CD4-positive, alpha-beta T cell treated with Interleukin-6 at 100 ng/mL for 8 hours (primary cell): ENCODE measurements at regions not wholly inside any gene's neighbourhood (a gene's known extent, or its start where the extent isn't known, plus 50 kb on each side); places are given as distances from the start of the nearest gene placed in this dataset.

Source experiments
- DNase-seq: peaks from one replicate; pipeline ENCODE4 v3.0.0-alpha.2; 2020; ENCODE audit warnings: mixed read lengths, low spot score

DNA sequence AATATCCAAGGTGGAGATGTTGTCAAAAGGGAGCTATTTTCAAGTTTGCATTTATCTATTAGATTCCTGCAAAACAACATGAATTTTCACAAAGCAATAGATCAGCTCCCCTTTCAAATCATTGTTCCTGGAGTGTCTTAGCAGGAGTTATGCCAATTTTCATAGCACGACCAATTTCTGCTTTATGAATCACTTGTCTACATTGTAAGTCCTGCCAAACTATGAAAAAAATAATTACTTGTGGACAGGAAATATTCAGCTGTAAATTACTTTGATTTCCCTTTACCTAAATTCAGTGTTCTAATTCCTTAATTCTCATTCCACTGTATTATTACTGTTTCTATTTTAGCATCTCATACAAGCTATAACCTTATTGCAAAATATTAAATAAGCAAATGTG lies 1289.6 kb downstream of the NSUN3 start:
- no peak for DNase-seq

GRCh38 chr3:95354489-95354888 lies 1291.6 kb downstream of the NSUN3 start:
- no peak for DNase-seq

DNA sequence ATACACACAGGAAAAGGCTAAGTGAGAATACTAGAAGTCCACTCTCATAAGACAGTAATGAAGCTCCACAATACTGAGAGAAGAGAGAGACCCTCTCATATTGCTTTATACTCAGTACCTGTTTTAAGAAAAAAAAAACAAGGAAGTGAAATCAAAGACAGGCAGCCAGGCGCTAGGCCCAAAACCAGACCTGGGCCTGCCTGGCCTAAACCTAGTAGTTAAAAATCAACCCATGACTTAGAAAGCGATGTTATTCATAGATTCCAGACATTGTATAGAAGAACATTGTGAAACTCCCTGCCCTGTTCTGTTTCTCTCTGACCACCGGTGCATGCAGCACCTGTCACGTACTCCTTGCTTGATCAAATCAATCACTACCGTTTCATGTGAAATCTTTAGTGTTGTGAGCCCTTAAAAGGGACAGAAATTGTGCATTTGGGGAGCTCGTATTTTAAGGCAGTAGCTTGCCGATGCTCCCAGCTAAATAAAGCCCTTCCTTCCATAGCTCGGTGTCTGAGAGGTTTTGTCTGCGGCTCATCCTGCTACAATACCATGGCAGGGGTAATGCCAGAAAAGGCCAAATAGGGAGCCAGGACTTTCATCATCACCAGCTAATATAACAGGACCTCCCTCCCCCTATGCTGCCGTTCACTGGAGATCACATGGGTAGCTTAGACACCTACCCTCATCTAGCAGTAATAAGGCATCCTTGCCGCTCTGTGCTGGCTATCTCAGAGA lies 1294.1 kb downstream of the NSUN3 start:
- DNase-seq = no peak

- no peak for DNase-seq
These were observed 1324.6 kb downstream of the NSUN3 start for GRCh38 chr3:95387242-95388021.

GRCh38 chr3:95389725-95390313 lies 1327.0 kb downstream of the NSUN3 start:
- DNase-seq = no peak

DNA sequence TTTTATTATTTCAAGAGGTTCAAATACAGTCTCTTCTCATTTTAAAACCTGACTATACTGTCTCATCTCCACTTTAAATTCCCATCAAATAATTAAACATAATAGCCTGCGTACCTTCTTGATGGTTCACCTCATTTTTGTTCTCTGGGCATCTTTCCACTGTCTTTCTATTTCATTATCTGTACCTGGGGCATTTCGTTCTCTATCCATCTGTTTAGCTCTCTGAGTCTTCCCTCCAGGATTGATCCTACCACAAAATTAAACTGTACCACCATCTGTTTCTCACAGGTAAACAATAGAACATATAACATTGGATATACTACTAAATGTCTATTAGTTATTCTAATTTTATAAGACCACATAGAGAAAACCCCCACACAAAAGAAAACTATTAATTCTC lies 1331.4 kb downstream of the NSUN3 start:
- DNase-seq = no peak

DNA sequence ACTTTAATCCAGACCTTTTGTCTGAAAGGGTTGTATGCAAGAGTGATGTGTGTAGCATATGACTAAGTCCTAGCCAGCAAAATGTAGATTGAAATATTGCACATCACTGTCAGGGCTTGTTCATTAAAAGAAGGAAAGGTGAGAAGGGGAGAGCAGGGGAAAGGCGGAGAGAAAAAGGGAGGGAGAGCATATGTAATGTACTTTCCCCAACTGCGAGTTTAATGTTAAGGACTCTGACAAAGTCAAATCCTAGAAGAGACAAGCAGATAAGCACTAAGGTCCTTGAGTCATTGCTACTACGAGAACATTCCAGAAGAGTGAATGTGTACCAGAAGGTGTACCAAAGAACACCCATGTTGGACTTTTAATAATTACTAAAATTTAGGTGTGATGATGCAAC lies 1336.7 kb downstream of the NSUN3 start:
- DNase-seq = no peak

DNA sequence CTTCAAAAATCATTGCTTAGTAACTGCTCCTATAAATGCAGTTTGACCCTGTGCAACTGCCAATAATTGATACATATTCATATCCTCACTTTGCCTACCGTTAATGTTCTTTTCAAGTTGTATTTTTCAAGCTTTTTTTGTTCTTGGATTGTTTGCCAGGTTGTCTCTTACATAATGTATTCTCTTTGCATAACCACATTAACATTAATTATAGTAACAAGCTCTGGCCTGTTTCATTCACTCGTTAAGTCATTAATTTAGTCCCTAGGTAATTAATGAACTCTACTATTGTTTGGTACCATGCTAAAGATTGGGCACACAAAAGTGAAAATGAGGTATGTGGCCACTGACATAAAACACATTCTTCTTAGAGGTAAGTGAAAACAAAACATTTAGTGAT lies 1338.8 kb downstream of the NSUN3 start:
- DNase-seq = no peak

- DNase-seq = no peak
These were observed 1345.0 kb downstream of the NSUN3 start for GRCh38 chr3:95407709-95408463.

- DNase-seq = no peak
These were observed 1345.6 kb downstream of the NSUN3 start for GRCh38 chr3:95408464-95408862.

DNA sequence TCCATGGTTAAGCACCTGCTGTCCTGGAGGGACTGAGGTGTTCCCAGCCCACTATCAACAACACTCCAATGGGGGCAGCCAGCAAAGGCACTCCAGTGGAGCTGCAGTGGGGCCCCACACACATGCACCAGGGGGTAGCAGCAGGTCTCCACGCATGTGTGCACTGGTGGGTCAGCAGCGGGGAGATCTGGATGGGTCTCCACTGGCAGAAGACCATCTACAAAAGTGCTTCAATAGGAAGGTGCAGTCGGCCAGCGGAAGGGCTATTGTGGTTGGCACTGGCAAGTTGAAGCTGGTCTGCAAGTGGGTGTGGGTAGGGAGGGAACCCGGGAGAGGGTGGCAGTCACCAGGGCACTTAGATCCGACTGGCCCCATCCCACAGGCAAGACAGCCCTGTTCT lies 1355.4 kb downstream of the NSUN3 start:
- DNase-seq = no peak

GRCh38 chr3:95424279-95424678 lies 1361.4 kb downstream of the NSUN3 start:
- DNase-seq = no peak

DNA sequence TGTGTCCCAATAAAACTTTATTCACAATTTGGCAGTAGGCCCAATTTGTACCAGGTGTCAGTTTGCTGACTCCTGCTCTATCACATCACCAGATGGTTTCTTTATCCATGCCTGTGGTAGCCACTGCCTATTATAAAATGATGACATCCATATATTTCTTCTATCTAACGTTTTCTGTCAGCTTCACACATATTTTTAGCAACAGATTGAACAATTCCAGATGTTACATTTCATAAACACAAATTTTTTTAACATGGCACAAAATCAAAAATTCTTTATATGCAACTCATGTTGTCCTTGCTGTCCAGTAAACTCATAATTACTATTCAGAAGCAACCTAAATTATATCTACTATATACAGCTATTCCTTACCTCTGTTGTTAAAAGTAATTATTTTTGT lies 1371.6 kb downstream of the NSUN3 start:
- no peak for DNase-seq

DNA sequence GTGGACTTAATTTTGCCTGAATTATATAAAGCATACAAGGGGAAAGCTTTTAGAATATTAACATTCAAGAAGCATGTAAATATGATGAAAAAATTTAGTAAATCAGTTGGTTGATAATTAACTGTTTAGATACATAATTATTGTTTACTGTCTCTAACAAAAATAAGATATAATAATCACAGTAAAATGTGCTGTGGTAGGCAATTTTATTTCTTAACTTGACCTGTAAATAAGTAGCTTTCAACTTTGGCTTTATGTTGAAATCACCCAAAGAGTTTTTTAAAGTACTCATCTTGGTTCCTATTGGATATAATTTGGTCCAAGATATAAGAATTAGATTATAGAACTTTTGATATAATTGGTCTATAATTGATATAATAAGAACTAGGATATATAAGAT lies 1374.5 kb downstream of the NSUN3 start:
- DNase-seq = no peak

- DNase-seq = no peak
These were observed 1375.4 kb downstream of the NSUN3 start for GRCh38 chr3:95438274-95438673.

DNA sequence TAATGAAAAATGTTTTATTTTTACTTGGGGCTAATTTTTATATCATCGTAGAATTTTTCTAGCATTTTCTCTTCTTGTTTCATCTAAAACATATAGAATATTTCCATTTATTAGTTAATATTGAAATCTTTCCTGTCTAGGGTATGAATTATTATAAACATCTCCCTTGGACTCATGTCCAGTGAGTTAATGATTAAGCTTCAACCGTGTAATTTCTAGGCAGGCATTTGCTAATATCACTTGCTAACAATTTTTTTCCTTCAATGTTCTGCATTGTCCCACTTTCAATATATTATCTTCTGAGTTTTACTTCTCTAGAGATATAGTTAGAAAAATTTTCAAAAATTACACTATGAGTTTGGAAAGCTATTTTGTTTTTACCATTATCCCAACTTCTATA lies 1371.6 kb upstream of the EPHA6 start:
- DNase-seq = no peak

GRCh38 chr3:95449841-95450240 lies 1364.6 kb upstream of the EPHA6 start:
- DNase-seq = no peak

DNA sequence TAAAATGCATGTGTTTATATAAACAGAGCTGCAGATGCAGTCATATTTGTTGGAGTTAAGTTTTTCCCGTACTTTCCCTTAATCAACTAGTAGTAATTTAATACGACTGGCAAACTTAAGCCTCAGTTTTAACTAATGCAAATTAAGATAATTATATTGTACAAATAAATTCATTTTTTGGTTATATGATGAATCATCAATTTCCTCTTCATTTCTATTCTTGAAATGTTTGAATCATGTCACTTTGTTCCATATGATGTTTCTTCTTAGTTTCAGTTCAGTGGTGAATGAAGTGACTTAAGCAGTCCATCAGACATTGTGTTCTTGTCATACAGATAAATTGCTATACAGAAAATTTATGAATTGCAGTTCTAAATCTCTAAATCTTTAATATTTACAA lies 1361.2 kb upstream of the EPHA6 start:
- no peak for DNase-seq

GRCh38 chr3:95456835-95457234 lies 1357.6 kb upstream of the EPHA6 start:
- DNase-seq = no peak

GRCh38 chr3:95459706-95460105 lies 1354.7 kb upstream of the EPHA6 start:
- no peak for DNase-seq

DNA sequence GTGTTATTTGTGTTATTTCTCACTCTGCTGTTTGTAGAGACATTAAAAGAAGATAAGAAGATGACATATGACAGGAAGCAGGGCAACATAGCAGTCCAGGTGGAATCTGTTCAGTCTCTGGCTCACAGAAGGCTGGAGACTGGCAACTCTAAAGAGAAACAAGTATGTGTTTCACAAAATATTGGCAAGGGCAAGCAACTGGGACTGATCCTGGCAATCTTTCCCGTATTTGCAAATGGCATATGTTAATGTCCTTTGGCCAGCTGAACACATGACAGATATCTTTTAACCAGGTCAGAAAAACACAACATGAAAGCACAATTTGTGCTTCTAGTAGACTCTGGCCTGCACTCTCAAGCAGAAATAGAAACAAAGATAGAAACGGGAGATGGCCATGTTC lies 1354.1 kb upstream of the EPHA6 start:
- DNase-seq = no peak

DNA sequence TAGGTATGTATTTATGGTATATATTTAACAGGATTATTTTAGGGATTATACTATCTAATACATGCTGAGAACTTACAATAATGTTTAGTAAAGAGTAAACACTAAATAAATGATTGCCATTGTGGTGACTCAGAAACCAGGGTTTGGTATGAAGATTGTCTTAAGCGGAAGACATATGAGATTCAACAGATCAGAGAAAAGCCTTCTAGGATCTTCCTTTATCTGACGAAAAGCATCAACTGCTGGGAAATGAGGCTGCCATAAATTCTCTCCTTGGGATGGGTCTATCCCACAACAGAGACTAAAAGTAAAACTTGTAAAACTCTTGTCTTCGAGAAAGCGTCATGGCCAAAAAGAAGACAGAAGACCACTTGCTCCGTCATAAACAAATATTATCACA lies 1352.2 kb upstream of the EPHA6 start:
- DNase-seq = no peak

DNA sequence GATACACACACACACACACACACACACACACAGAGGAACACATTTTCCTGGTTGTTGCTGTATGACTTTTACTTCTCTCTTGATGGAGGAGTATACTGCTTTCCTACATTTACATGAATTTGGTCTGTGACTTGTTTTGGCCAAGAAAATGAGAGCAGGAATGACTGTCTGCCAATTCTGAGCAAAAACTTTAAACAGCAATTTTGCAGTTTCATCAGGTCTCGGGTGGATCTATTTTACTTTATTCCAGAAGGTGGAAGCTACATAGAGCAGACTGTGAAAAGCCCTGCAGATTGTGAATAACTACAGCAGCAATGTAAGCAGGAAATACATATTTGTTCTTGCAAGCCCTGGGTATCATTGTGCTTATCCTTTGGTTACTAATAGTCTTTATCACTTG lies 1350.0 kb upstream of the EPHA6 start:
- DNase-seq = no peak
